ENCODE measurements at regions not wholly inside any gene's neighbourhood (a gene's known extent, or its start where the extent isn't known, plus 50 kb on each side); places are given as distances from the start of the nearest gene placed in this dataset.

- TF ChIP-seq E2F4 (IDR thresholded peaks at IDR 0.05; ENCODE audit: low read depth, low read length) = no peak
- no peak for TF ChIP-seq ETV6 (conservative IDR thresholded peaks at IDR 0.05 in 1 of 2, IDR thresholded peaks at IDR 0.05 in 1 of 2; ENCODE audit: borderline replicate concordance in 1 of 2, low read depth in 1 of 2)
- TF ChIP-seq NR2F1 (conservative IDR thresholded peaks at IDR 0.05) = no peak
- no peak for TF ChIP-seq POLR2AphosphoS2 (IDR thresholded peaks at IDR 0.05; ENCODE audit: low read depth, low read length)
- TF ChIP-seq EGR1 (IDR thresholded peaks at IDR 0.05; ENCODE audit: borderline replicate concordance in 1 of 2, low read depth in 2 of 2, low read length in 2 of 2) = no peak
- no peak for TF ChIP-seq ZBTB11 (CRISPR knock-in tag; IDR thresholded peaks at IDR 0.05)
- no peak for TF ChIP-seq GABPA (IDR thresholded peaks at IDR 0.05; ENCODE audit: low read depth)
- TF ChIP-seq CBX3 (IDR thresholded peaks at IDR 0.05; ENCODE audit: borderline replicate concordance, low read depth) = no peak
- TF ChIP-seq IKZF2 (IDR thresholded peaks at IDR 0.05) = no peak
These were observed 385.0 kb upstream of the ETAA1 start (continued) for GRCh38 chr2:67012165-67012564.

GRCh38 chr2:67013821-67014220 is 383.3 kb upstream of the ETAA1 start:
- SMC1A ChIA-PET (ENCODE audit: uncharacterized antibody, unreplicated experiment) = no interaction called here
- Histone ChIP-seq H4K20me1 (ENCODE audit: control insufficient read depth, insufficient read depth) (no peaks in the 10 kb centered on the region), H3K79me2 (ENCODE audit: control insufficient read depth, insufficient read depth, low read length) (no peaks in the 10 kb centered on the region), H3K36me3 (ENCODE audit: control insufficient read depth in 2 of 2, insufficient read depth in 2 of 2, low read length in 1 of 2) (no peaks in the 10 kb centered on the region), H3K27ac (ENCODE audit: control insufficient read depth, insufficient read depth) (no peak overlapping the region), H3K27me3 (replicated peaks in 1 of 2; ENCODE audit: control insufficient read depth in 2 of 2, insufficient read depth in 2 of 2, low read length in 1 of 2) (no peaks in the 10 kb centered on the region; a peak in 1 of 4 replicates), H3K9me3 (replicated peaks; ENCODE audit: control insufficient read depth, insufficient read depth, low read length) (no peaks in the 10 kb centered on the region), H3K4me1 (ENCODE audit: control insufficient read depth, insufficient read depth, low read length) (no peaks in the 10 kb centered on the region), H3K4me2 (ENCODE audit: control insufficient read depth, insufficient read depth) (no peak overlapping the region), H3K9ac (ENCODE audit: control insufficient read depth, insufficient read depth, low read length) (no peak overlapping the region), H2AFZ (ENCODE audit: control insufficient read depth, low read depth, low read length) (no peak overlapping the region), H3K4me3 (no peak overlapping the region)
- 0% methylated on average over 1 of the region's 1 CpG for WGBS (ENCODE audit: insufficient coverage, insufficient replicate concordance, low lambda C conversion rate, missing lambda C conversion rate)
- in situ Hi-C loops (cut with MboI) = no loop called here
- RAD21 ChIA-PET (ENCODE audit: unreplicated experiment) = no interaction called here
- ATAC-seq (no peak), DNase-seq (ENCODE audit: low read depth, low spot score) (no peak), FAIRE-seq (no peak)
- no TSS peak for BruUV-seq (replicated peaks)
- CTCF ChIA-PET = no interaction called here
- intact Hi-C loops (cut with micrococcal nuclease; ENCODE audit: unreplicated experiment) = no loop called here
- POLR2A ChIA-PET = no interaction called here
- TF ChIP-seq ZNF217 (IDR thresholded peaks at IDR 0.05) (no peak), TBL1XR1 (IDR thresholded peaks at IDR 0.05; ENCODE audit: low read depth, low read length) (no peak), NFYA (IDR thresholded peaks at IDR 0.05; ENCODE audit: borderline replicate concordance, low read depth, low read length) (no peak), CBX3 (IDR thresholded peaks at IDR 0.05; ENCODE audit: borderline replicate concordance, low read depth) (no peak), EP300 (IDR thresholded peaks at IDR 0.05; ENCODE audit: borderline replicate concordance in 1 of 2, control insufficient read depth in 1 of 2, low read depth in 2 of 2, low read length in 2 of 2) (no peak), RAD21 (IDR thresholded peaks at IDR 0.05; ENCODE audit: insufficient read depth, low read depth, low read length) (no peak), NFYB (IDR thresholded peaks at IDR 0.05; ENCODE audit: insufficient read depth, low read depth, low read length) (no peak), NFXL1 (IDR thresholded peaks at IDR 0.05; ENCODE audit: borderline replicate concordance) (no peak), RUNX3 (IDR thresholded peaks at IDR 0.05; ENCODE audit: low read length) (no peak), JUNB (IDR thresholded peaks at IDR 0.05) (no peak)

All from GM12878 (cell line).